Endothelial cell of umbilical vein (primary cell): ENCODE measurements at regions not wholly inside any gene's neighbourhood (a gene's known extent, or its start where the extent isn't known, plus 50 kb on each side); places are given as distances from the start of the nearest gene placed in this dataset.

ENCODE experiments used
- BruUV-seq: library from RNA; stranded (reverse); fragments of 400-500 nt; replicated peaks from 2 replicates; lab custom pipeline; 2021; lab: Mats Ljungman, UMichigan
- CTCF ChIA-PET: fragments of 300-600, 350-600 bp; sonication (Branson Sonifier 250); formaldehyde crosslinking; loops from one replicate; lab custom pipeline; 2021; ENCODE audit warnings: antibody characterized with exemption, inconsistent platforms; lab: Charles Lee
- POLR2A ChIA-PET: fragments of 300-600, 350-600 bp; sonication (Branson Sonifier 250); formaldehyde crosslinking; loops from one replicate; lab custom pipeline; 2021; ENCODE audit warnings: antibody characterized with exemption, inconsistent platforms; lab: Charles Lee
- DNase-seq: peaks from one replicate; pipeline ENCODE4 v3.0.0-alpha.2; 2011; ENCODE audit warnings: low read depth, low spot score
- FAIRE-seq: peaks from 2 replicates; lab custom pipeline; 2011; peaks lifted over from hg19 to GRCh38; lab: Jason Lieb, UNC
- H2AFZ ChIP-seq: 2 replicates; pipeline ENCODE4 v1.6.0; 2012; ENCODE audit warnings: low read depth, low read length, control low read depth, inconsistent platforms
- H3K27ac ChIP-seq: 2 replicates; pipeline ENCODE4 v1.5.1; 2011; ENCODE audit warnings: low read depth, mild to moderate bottlenecking, control low read depth, low read length, moderate library complexity; ENCODE audit not compliant: insufficient read depth
- H3K27me3 ChIP-seq, 2 experiments: 2 replicates each; pipeline versions ENCODE4 v1.6.0 to v1.6.1; 2011; ENCODE audit warnings: low read length in 2 of 2, mixed read lengths in 1 of 2; ENCODE audit not compliant: control insufficient read depth in 2 of 2, insufficient read depth in 2 of 2
- H3K36me3 ChIP-seq, 2 experiments: 2 replicates in 1 of 2; 3 replicates in 1 of 2; pipeline ENCODE4 v1.5.1; 2011; ENCODE audit warnings: low read length in 2 of 2, mild to moderate bottlenecking in 1 of 2, moderate library complexity in 1 of 2; ENCODE audit not compliant: control insufficient read depth in 2 of 2, insufficient read depth in 2 of 2; ENCODE audit errors: extremely low read depth in 1 of 2
- H3K4me1 ChIP-seq: 3 replicates; pipeline ENCODE4 v1.5.1; 2011; ENCODE audit warnings: mild to moderate bottlenecking, low read length; ENCODE audit not compliant: control insufficient read depth, insufficient read depth; ENCODE audit errors: extremely low read depth
- H3K4me2 ChIP-seq: 2 replicates; pipeline ENCODE4 v1.6.1; 2011; ENCODE audit warnings: low read length, control low read depth, mixed read lengths; ENCODE audit not compliant: insufficient read depth
- H3K4me3 ChIP-seq, 3 experiments: fragments of 200-600 bp in 1 of 3; sonication (generic), shearing (Covaris generic) in 1 of 3; replicated peaks in 1 of 3; 2 replicates each; pipeline ENCODE4 v1.5.1; 2011 to 2016; ENCODE audit warnings: control low read depth in 3 of 3, low read length in 3 of 3, mild to moderate bottlenecking in 2 of 3, inconsistent platforms in 1 of 3, low read depth in 1 of 3, moderate library complexity in 1 of 3; ENCODE audit not compliant: insufficient read depth in 1 of 3
- H3K79me2 ChIP-seq: 2 replicates; pipeline ENCODE4 v1.6.0; 2012; ENCODE audit warnings: low read length, inconsistent platforms; ENCODE audit not compliant: control insufficient read depth, insufficient read depth
- H3K9ac ChIP-seq: replicated peaks from 2 replicates; pipeline ENCODE3; 2011; ENCODE audit warnings: low read length, control low read depth; ENCODE audit not compliant: insufficient read depth; ENCODE audit errors: extremely low read depth
- H3K9me1 ChIP-seq: replicated peaks from 3 replicates; pipeline ENCODE4 v1.6.0; 2011; ENCODE audit warnings: mild to moderate bottlenecking, low read length; ENCODE audit not compliant: control insufficient read depth, insufficient read depth; ENCODE audit errors: extremely low read depth
- H3K9me3 ChIP-seq: replicated peaks from 2 replicates; pipeline ENCODE4 v1.5.1; 2012; ENCODE audit warnings: low read length, inconsistent platforms; ENCODE audit not compliant: control insufficient read depth, insufficient read depth
- H4K20me1 ChIP-seq: replicated peaks from 2 replicates; pipeline ENCODE3; 2011; ENCODE audit warnings: mild to moderate bottlenecking, low read length; ENCODE audit not compliant: control insufficient read depth, insufficient read depth; ENCODE audit errors: extremely low read depth
- CTCF ChIP-seq, 2 donors: IDR thresholded peaks; 1 replicate in 1 of 2; 2 replicates in 1 of 2; pipeline ENCODE4 v1.5.1; 2011; ENCODE audit warnings: low read length in 2 of 2, mild to moderate bottlenecking in 2 of 2, moderate library complexity in 2 of 2, control low read depth in 1 of 2, inconsistent platforms in 1 of 2, low read depth in 1 of 2; ENCODE audit not compliant: insufficient read depth in 1 of 2; ENCODE audit errors: extremely low read depth in 1 of 2
- EZH2 ChIP-seq: IDR thresholded peaks from 2 replicates; pipeline ENCODE4 v1.6.1; 2012; ENCODE audit warnings: borderline replicate concordance, low read depth, mild to moderate bottlenecking, moderate library complexity, low read length, inconsistent platforms; ENCODE audit not compliant: severe bottlenecking
- FOS ChIP-seq: IDR thresholded peaks from 2 replicates; pipeline ENCODE4 v1.6.1; 2011; ENCODE audit warnings: mild to moderate bottlenecking, low read length, moderate library complexity, borderline replicate concordance; ENCODE audit not compliant: insufficient read depth
- GATA2 ChIP-seq: IDR thresholded peaks from 2 replicates; pipeline ENCODE4 v1.7.0; 2011; ENCODE audit warnings: low read depth, mild to moderate bottlenecking, moderate library complexity, mixed read lengths, low read length; ENCODE audit not compliant: insufficient read length, insufficient read depth
- JUN ChIP-seq: IDR thresholded peaks from 2 replicates; pipeline ENCODE4 v1.6.1; 2011; ENCODE audit warnings: borderline replicate concordance, low read depth; ENCODE audit not compliant: insufficient read length, insufficient read depth
- MAX ChIP-seq: IDR thresholded peaks from 2 replicates; pipeline ENCODE4 v1.6.1; 2011; ENCODE audit not compliant: insufficient read depth, insufficient read length
- MYC ChIP-seq: IDR thresholded peaks from one replicate; pipeline ENCODE4 v1.6.1; 2011; ENCODE audit warnings: mild to moderate bottlenecking, low read depth, low read length
- POLR2A ChIP-seq: IDR thresholded peaks from 2 replicates; pipeline ENCODE4 v1.6.1; 2012; ENCODE audit warnings: low read depth, mild to moderate bottlenecking, control low read depth, low read length
- POLR2AphosphoS5 ChIP-seq: IDR thresholded peaks from 2 replicates; pipeline ENCODE4 v1.6.1; 2012; ENCODE audit warnings: low read depth, mild to moderate bottlenecking, control low read depth, low read length, moderate library complexity; ENCODE audit not compliant: insufficient read depth
- dilution Hi-C: fragments of 300-500 bp; cut with MboI; formaldehyde crosslinking; loops from one replicate; pipeline ENCODE4 v1.15.0; 2019; ENCODE audit warnings: low sequenced_read_pairs; ENCODE audit not compliant: extremely low pct_ligation_motif_present
- intact Hi-C: fragments of 100-400 bp; cut with micrococcal nuclease; formaldehyde crosslinking; loops from one replicate; pipeline ENCODE4 v1.10.0; 2022

DNA sequence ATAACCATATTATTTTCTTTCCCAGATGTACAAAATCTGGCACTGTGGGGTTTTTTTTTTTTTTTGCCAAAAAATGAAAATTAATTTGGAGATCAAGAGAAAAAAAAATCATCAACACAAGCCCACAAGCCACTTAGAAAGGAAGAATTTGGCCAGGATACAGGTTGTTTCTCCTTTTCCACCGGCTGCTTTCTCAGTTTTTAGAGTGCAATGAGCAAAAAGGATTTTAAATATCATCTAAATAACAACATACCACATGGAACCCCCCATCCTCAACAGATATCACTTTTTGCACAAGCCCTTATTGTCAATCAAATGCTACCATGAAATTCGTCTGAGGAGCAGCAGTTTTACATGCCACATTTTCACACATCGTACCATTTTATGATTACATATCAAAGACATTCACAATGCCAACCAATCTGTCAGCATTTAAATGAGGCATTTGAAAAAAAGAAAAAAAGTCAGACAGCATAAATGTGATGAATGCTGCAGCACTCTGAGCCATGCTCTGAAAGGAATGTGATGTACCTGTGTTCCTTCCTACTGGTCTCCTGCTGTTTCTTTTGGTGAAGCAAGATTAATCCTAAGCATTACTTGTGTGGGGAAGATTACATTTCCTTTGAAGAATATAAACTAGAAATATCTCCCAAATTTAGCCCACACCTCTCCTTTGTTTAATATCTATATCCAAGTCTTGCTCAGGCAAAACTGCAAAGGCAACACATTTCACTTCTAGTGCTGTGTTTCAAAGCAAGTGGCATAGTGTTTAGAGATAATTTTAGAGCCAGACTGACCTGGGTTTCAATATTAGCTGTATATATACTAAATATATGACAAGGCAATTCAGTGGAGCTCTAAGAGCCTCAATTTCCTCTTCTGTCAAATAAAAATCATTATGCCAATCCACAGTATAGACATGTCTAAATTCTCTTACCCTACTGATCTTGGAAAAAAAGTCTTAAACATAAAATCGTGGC is 391.3 kb downstream of the CMPK2 start:
- H4K20me1 ChIP-seq, result no peaks in the 10 kb centered on the region
- TF ChIP-seq GATA2, result no peak
- no peak for TF ChIP-seq POLR2AphosphoS5
- TF ChIP-seq FOS, result no peak
- TF ChIP-seq MYC, result no peak
- no peak for TF ChIP-seq JUN
- TF ChIP-seq POLR2A, result no peak
- DNase-seq, result no peak
- no TSS peak for BruUV-seq
- peaks cover 8% of the 10 kb centered on the region for H3K9me3 ChIP-seq
- dilution Hi-C loops (no loop called here), intact Hi-C loops (no loop called here)
- H2AFZ ChIP-seq, result no peak overlapping the region
- H3K79me2 ChIP-seq, result no peaks in the 10 kb centered on the region
- H3K4me3 ChIP-seq, result no peak overlapping the region
- H3K9ac ChIP-seq, result no peak overlapping the region
- H3K4me2 ChIP-seq, result no peak overlapping the region
- H3K36me3 ChIP-seq, result no peaks in the 10 kb centered on the region
- CTCF ChIA-PET, result no interaction called here
- no peaks in the 10 kb centered on the region for H3K9me1 ChIP-seq
- H3K4me1 ChIP-seq, result no peaks in the 10 kb centered on the region
- H3K27ac ChIP-seq, result no peak overlapping the region
- POLR2A ChIA-PET, result no interaction called here
- H3K27me3 ChIP-seq, result no peaks in the 10 kb centered on the region
- no peak for FAIRE-seq

GRCh38 chr2:6475155-6475940 is 390.4 kb downstream of the CMPK2 start:
- Histone ChIP-seq H2AFZ (no peak overlapping the region), H3K79me2 (no peaks in the 10 kb centered on the region), H3K9me3 (peaks cover 5% of the 10 kb centered on the region), H3K9ac (no peak overlapping the region), H3K4me2 (no peak overlapping the region), H3K4me1 (no peaks in the 10 kb centered on the region), H3K4me3 (no peak overlapping the region), H3K27me3 (no peaks in the 10 kb centered on the region), H4K20me1 (no peaks in the 10 kb centered on the region), H3K36me3 (no peaks in the 10 kb centered on the region), H3K9me1 (no peaks in the 10 kb centered on the region), H3K27ac (no peak overlapping the region)
- ChIA-PET POLR2A (no interaction called here), CTCF (no interaction called here)
- no peak for DNase-seq
- BruUV-seq, result no TSS peak
- intact Hi-C loops, result no loop called here
- TF ChIP-seq EZH2 (no peak), CTCF (IDR thresholded peaks at IDR 0.05; ENCODE audit: extremely low read depth in 1 of 2, insufficient read depth in 1 of 2, low read depth in 1 of 2, low read length in 2 of 2) (no peak), POLR2AphosphoS5 (no peak), GATA2 (no peak), JUN (no peak), MYC (no peak), MAX (no peak), POLR2A (no peak), FOS (no peak)
- dilution Hi-C loops, result no loop called here
- FAIRE-seq, result no peak
